ENCODE measurements at regions not wholly inside any gene's neighbourhood (a gene's known extent, or its start where the extent isn't known, plus 50 kb on each side); places are given as distances from the start of the nearest gene placed in this dataset.

DNA sequence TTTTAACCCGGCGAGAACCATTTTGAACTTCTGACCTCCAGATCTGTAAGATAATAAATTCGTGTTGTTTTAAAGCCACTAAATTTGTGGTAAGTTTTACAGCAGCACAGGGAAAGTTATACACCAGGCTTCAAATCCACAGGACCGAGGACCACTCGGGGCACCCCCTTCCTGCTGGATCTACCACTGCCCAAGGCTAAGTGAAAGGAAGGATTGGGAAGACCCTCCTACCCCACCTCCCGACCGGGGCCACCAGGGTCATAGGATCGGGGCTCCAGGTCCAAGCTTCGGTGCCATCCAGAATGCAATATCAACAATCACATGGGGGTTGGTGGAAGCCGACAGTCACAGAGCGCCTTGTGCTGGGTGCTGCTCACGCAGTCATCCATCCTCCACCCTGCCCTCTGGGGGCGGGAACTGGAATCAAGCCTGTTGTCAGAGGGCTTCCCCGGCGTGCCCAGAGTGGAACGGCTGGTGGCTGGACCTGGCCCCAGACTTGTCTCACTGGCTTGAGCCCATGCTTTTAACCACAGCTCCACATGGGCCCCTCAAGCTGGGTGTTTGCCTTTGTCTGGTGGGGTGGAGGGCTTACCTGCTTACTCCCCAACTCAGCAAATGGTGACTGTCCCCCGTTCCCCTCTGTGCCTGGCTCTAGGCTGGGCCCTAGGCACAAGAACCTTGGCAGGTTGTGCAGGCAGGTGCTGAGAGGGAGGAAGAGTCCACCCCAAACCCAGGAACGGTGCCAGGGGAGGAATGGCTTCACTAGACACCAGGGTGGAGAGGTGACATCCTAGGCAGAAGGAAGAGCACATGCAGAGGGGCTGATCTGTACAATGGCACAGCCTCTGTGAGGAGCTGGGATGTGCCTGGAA is 180.3 kb upstream of the RTL1 start:
- no peak for TF ChIP-seq POLR2AphosphoS5 (IDR thresholded peaks at IDR 0.05; ENCODE audit: low read depth, low read length)
- TF ChIP-seq POLR2A (IDR thresholded peaks at IDR 0.05; ENCODE audit: low read depth, low read length): no peak
- TF ChIP-seq TAF1 (IDR thresholded peaks at IDR 0.05; ENCODE audit: low read depth, low read length): no peak
- no peak for TF ChIP-seq SPI1 (IDR thresholded peaks at IDR 0.05; ENCODE audit: low read depth, low read length)
